ENCODE measurements at regions not wholly inside any gene's neighbourhood (a gene's known extent, or its start where the extent isn't known, plus 50 kb on each side); places are given as distances from the start of the nearest gene placed in this dataset.

DNA sequence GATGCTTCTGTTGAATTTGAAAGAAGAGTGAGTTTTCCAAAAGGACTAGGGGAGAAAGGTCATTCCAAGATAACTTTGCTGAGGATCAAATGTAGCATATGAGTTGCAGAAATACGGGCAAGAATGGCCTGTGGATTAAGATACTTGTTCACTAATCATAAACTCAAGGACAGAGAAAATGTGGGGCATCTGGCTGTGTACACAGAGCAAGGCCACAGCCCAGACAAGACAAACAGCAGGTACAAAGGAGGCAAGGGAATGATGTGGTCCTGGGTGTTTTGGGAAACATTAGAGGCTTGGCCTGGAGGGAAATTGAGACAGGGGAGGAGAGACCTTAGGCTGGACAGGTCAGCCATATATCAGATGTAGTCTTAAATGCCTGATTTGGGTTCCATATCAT, 254.8 kb downstream of the TTC32 start:
- no peak for TF ChIP-seq ZNF211 (tag by site-specific recombination; IDR thresholded peaks at IDR 0.05; ENCODE audit: low read depth)
- TF ChIP-seq ZNF146 (tag by site-specific recombination; IDR thresholded peaks at IDR 0.05), result no peak
- TF ChIP-seq, protein P1, sequence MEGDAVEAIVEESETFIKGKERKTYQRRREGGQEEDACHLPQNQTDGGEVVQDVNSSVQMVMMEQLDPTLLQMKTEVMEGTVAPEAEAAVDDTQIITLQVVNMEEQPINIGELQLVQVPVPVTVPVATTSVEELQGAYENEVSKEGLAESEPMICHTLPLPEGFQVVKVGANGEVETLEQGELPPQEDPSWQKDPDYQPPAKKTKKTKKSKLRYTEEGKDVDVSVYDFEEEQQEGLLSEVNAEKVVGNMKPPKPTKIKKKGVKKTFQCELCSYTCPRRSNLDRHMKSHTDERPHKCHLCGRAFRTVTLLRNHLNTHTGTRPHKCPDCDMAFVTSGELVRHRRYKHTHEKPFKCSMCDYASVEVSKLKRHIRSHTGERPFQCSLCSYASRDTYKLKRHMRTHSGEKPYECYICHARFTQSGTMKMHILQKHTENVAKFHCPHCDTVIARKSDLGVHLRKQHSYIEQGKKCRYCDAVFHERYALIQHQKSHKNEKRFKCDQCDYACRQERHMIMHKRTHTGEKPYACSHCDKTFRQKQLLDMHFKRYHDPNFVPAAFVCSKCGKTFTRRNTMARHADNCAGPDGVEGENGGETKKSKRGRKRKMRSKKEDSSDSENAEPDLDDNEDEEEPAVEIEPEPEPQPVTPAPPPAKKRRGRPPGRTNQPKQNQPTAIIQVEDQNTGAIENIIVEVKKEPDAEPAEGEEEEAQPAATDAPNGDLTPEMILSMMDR (tag by site-specific recombination; IDR thresholded peaks at IDR 0.05), result no peak
- TF ChIP-seq ZNF704 (tag by site-specific recombination; IDR thresholded peaks at IDR 0.05), result no peak
- TF ChIP-seq ZNF350 (tag by site-specific recombination; IDR thresholded peaks at IDR 0.05), result no peak
- no peak for TF ChIP-seq KLF10 (tag by site-specific recombination; IDR thresholded peaks at IDR 0.05)
- TF ChIP-seq ZNF776 (tag by site-specific recombination; IDR thresholded peaks at IDR 0.05; ENCODE audit: borderline replicate concordance), result no peak
- no peak for TF ChIP-seq ZNF529 (tag by site-specific recombination; IDR thresholded peaks at IDR 0.05; ENCODE audit: insufficient replicate concordance)
- TF ChIP-seq ZNF114 (tag by site-specific recombination; IDR thresholded peaks at IDR 0.05), result no peak
